Cardiac muscle cell (in vitro differentiated cells and primary cell): ENCODE measurements at regions not wholly inside any gene's neighbourhood (a gene's known extent, or its start where the extent isn't known, plus 50 kb on each side); places are given as distances from the start of the nearest gene placed in this dataset.

ENCODE experiments used
- DNase-seq, 2 donors: peaks; one replicate each; pipeline versions ENCODE4 v3.0.0 to v3.0.0-alpha.2; 2010 to 2017; ENCODE audit warnings: low read depth in 1 of 2, low spot score in 1 of 2
- H3K27ac ChIP-seq: fragments of 200-600 bp; sonication (generic); 2 replicates; pipeline ENCODE4 v1.5.1; 2016
- H3K27me3 ChIP-seq: fragments of 200-600 bp; sonication (generic); 2 replicates; pipeline ENCODE4 v1.6.0; 2016; ENCODE audit warnings: control low read depth
- H3K36me3 ChIP-seq: fragments of 200-600 bp; sonication (generic); 2 replicates; pipeline ENCODE4 v1.5.1; 2016; ENCODE audit warnings: control low read depth
- H3K4me1 ChIP-seq: fragments of 200-600 bp; sonication (generic); 2 replicates; pipeline ENCODE4 v1.8.1; 2017; ENCODE audit warnings: low read depth, mild to moderate bottlenecking, mixed run types
- H3K4me3 ChIP-seq: fragments of 200-600 bp; sonication (generic); 2 replicates; pipeline ENCODE4 v1.5.1; 2016; ENCODE audit warnings: mild to moderate bottlenecking
- H3K9me3 ChIP-seq: fragments of 200-600 bp; sonication (generic); 2 replicates; pipeline ENCODE4 v1.5.1; 2017; ENCODE audit warnings: low read depth, mild to moderate bottlenecking, control low read depth
- TF ChIP-seq, protein P1 (sequence below): IDR thresholded peaks from 2 replicates; pipeline ENCODE4 v1.5.1; 2012; ENCODE audit warnings: low read depth, mild to moderate bottlenecking, low read length

DNA sequence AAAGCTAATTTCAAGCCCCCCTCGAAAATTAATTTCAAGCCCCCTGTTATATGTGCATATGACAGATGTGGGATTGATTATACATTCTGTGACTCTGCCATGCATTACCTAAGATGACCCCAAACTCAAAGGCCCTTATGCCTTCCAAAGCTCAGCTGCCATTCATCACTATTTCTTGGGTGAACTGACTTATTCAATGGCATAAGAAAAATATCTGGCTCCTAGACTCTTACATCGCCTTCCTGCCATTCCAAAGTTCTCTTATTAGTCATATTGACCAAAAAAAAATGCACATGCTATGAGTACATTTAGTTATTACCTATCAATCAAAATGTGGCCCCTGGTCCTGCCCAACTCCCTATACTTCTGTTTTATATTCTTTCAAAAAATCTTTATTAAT is 291.8 kb upstream of the CHAC2 start:
- H3K36me3 ChIP-seq = no peaks in the 10 kb centered on the region
- no peak for DNase-seq
- peaks cover 8% of the 10 kb centered on the region for H3K4me1 ChIP-seq
- H3K4me3 ChIP-seq = no peak overlapping the region
- TF ChIP-seq, protein P1, sequence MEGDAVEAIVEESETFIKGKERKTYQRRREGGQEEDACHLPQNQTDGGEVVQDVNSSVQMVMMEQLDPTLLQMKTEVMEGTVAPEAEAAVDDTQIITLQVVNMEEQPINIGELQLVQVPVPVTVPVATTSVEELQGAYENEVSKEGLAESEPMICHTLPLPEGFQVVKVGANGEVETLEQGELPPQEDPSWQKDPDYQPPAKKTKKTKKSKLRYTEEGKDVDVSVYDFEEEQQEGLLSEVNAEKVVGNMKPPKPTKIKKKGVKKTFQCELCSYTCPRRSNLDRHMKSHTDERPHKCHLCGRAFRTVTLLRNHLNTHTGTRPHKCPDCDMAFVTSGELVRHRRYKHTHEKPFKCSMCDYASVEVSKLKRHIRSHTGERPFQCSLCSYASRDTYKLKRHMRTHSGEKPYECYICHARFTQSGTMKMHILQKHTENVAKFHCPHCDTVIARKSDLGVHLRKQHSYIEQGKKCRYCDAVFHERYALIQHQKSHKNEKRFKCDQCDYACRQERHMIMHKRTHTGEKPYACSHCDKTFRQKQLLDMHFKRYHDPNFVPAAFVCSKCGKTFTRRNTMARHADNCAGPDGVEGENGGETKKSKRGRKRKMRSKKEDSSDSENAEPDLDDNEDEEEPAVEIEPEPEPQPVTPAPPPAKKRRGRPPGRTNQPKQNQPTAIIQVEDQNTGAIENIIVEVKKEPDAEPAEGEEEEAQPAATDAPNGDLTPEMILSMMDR = no peak
- H3K9me3 ChIP-seq = no peaks in the 10 kb centered on the region
- H3K27ac ChIP-seq = no peak overlapping the region
- H3K27me3 ChIP-seq = no peaks in the 10 kb centered on the region

- no peak for DNase-seq
- no peaks in the 10 kb centered on the region for H3K9me3 ChIP-seq
- TF ChIP-seq, protein P1 = no peak
These were observed 292.3 kb upstream of the CHAC2 start for GRCh38 chr2:53475321-53475720.

GRCh38 chr2:53474914-53475313 is 292.7 kb upstream of the CHAC2 start:
- H3K36me3 ChIP-seq = no peaks in the 10 kb centered on the region
- no peak overlapping the region for H3K27ac ChIP-seq
- peaks cover 8% of the 10 kb centered on the region for H3K4me1 ChIP-seq

More at GRCh38 chr2:53475321-53475720, 292.3 kb upstream of the CHAC2 start:
- Histone ChIP-seq H3K4me3 (no peak overlapping the region), H3K4me1 (peaks cover 8% of the 10 kb centered on the region), H3K27ac (no peak overlapping the region), H3K27me3 (no peaks in the 10 kb centered on the region), H3K36me3 (no peaks in the 10 kb centered on the region)

DNA sequence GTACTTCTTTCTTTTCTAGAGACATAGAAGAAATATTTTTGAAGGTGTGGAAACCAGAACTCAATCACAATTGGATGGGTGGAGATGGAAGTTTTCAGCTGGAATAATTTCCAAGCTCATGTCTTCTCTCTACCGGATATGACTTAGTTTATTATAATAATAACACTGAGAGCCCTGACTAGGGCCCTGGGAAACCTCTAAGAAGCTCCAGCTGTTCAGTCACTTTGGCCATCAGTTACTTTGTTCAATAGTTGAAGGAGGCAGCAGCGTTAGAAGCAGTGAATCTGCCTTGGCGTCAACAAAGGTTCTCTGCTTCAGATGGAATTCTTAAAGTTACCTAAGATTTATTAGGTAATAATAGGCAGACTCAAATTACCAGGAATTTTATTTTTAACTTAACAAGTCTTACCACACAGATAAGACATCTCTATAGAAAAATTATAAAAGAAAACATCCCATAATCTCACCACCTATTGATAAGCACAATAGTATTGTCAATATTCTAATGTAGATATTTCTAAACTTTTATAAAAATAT is 293.8 kb upstream of the CHAC2 start:
- no peak overlapping the region for H3K4me3 ChIP-seq
- DNase-seq = no peak
- TF ChIP-seq, protein P1 = no peak

More at GRCh38 chr2:53474914-53475313, 292.7 kb upstream of the CHAC2 start:
- Histone ChIP-seq H3K27me3 (no peaks in the 10 kb centered on the region), H3K4me3 (no peak overlapping the region), H3K9me3 (no peaks in the 10 kb centered on the region)
- DNase-seq = no peak
- TF ChIP-seq, protein P1 = no peak

DNA sequence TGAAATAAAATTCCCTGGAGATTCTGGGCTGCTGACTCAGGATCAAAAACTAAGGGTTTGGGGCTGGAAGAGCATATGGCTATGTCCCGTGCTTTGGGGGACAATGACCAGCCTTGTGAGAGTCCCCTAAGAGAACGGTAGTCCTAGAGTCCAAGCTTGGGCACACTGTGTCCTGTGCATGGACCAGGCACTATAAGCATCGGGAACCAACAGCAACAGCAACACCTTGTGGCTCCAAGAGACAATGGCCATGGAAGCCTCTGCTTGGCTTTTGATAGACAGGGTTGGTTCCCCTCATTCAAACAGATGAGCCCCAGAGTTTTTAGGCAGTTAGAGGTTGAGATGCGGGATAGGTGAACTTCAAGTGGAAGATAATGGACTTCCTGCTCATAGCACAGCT is 294.4 kb upstream of the CHAC2 start:
- DNase-seq = peak in 1 of 2 donors; percentile 47
- no peaks in the 10 kb centered on the region for H3K9me3 ChIP-seq

More for the DNA sequence above, 293.8 kb upstream of the CHAC2 start:
- no peaks in the 10 kb centered on the region for H3K27me3 ChIP-seq
- no peak overlapping the region for H3K27ac ChIP-seq
- no peaks in the 10 kb centered on the region for H3K9me3 ChIP-seq
- no peaks in the 10 kb centered on the region for H3K36me3 ChIP-seq
- peaks cover 3% of the 10 kb centered on the region for H3K4me1 ChIP-seq

More for the DNA sequence above, 294.4 kb upstream of the CHAC2 start:
- TF ChIP-seq, protein P1 = no peak
- no peak overlapping the region for H3K4me3 ChIP-seq
- no peak overlapping the region for H3K27ac ChIP-seq
- no peaks in the 10 kb centered on the region for H3K36me3 ChIP-seq
- peaks cover 3% of the 10 kb centered on the region for H3K4me1 ChIP-seq
- H3K27me3 ChIP-seq = no peaks in the 10 kb centered on the region
